Osteocyte (in vitro differentiated cells): ENCODE measurements at regions not wholly inside any gene's neighbourhood (a gene's known extent, or its start where the extent isn't known, plus 50 kb on each side); places are given as distances from the start of the nearest gene placed in this dataset.

ENCODE experiments used
- DNase-seq: peaks from one replicate; pipeline ENCODE4 v3.0.0; 2021; ENCODE audit warnings: mixed read lengths; ENCODE audit not compliant: unreplicated experiment; ENCODE audit errors: extremely low spot score
- H3K27ac Mint-ChIP-seq: one replicate; pipeline ENCODE4 v1.8.0; 2021; ENCODE audit warnings: mild to moderate bottlenecking, mixed read lengths; ENCODE audit not compliant: unreplicated experiment
- H3K27me3 Mint-ChIP-seq: one replicate; pipeline ENCODE4 v1.8.0; 2021; ENCODE audit warnings: mixed read lengths; ENCODE audit not compliant: unreplicated experiment
- H3K36me3 Mint-ChIP-seq: one replicate; pipeline ENCODE4 v1.8.0; 2021; ENCODE audit warnings: mixed read lengths; ENCODE audit not compliant: unreplicated experiment
- H3K4me1 Mint-ChIP-seq: one replicate; pipeline ENCODE4 v1.8.0; 2021; ENCODE audit warnings: mixed read lengths; ENCODE audit not compliant: unreplicated experiment
- H3K4me3 Mint-ChIP-seq: one replicate; pipeline ENCODE4 v1.8.0; 2021; ENCODE audit warnings: mild to moderate bottlenecking, moderate library complexity, mixed read lengths; ENCODE audit not compliant: unreplicated experiment
- H3K9me3 Mint-ChIP-seq: one replicate; pipeline ENCODE4 v1.8.0; 2021; ENCODE audit warnings: mixed read lengths; ENCODE audit not compliant: unreplicated experiment
- CTCF ChIP-seq: fragments of 200-600 bp; sonication (generic); IDR thresholded peaks from 2 replicates; pipeline ENCODE4 v1.5.0; 2021; ENCODE audit warnings: antibody characterized with exemption, mild to moderate bottlenecking, moderate library complexity

GRCh38 chr17:43337684-43338428, 60.9 kb upstream of the ARL4D start:
- Mint-ChIP-seq H3K27ac (no peak overlapping the region), H3K4me1 (peaks cover 15% of the 10 kb centered on the region)

GRCh38 chr17:43334738-43335402, 63.9 kb upstream of the ARL4D start:
- Mint-ChIP-seq H3K4me3 (no peak overlapping the region), H3K4me1 (peaks cover 9% of the 10 kb centered on the region), H3K27ac (no peak overlapping the region), H3K9me3 (no peaks in the 10 kb centered on the region), H3K36me3 (no peaks in the 10 kb centered on the region), H3K27me3 (no peaks in the 10 kb centered on the region)
- no peak for TF ChIP-seq CTCF
- DNase-seq = no peak

More at GRCh38 chr17:43337684-43338428, 60.9 kb upstream of the ARL4D start:
- Mint-ChIP-seq H3K4me3 (no peak overlapping the region), H3K27me3 (no peaks in the 10 kb centered on the region), H3K9me3 (no peaks in the 10 kb centered on the region), H3K36me3 (no peaks in the 10 kb centered on the region)
- no peak for DNase-seq
- no peak for TF ChIP-seq CTCF

DNA sequence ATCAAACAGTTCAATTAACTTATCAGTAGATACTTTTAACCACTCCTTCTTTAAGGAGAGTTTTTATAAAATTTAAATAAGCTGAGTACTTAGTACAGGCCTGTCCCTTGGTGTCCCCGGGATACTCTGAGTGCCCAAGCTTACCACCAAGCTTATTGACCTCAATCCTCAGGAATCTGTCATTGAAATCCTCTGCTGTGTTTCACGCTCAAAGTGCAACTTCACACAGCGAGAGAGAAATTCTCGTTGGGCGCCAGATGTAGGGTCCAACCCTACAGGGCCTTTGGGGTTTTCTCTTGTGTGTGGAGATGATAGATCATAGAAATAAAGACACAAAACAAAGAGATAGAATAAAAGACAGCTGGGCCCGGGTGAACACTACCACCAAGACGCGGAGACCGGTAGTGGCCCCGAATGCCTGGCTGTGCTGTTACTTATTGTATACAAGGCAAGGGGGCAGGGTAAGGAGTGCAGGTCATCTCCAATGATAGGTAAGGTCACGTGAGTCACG, 65.3 kb upstream of the ARL4D start:
- peaks cover 9% of the 10 kb centered on the region for H3K4me1 Mint-ChIP-seq
- no peaks in the 10 kb centered on the region for H3K27me3 Mint-ChIP-seq
- no peaks in the 10 kb centered on the region for H3K36me3 Mint-ChIP-seq
- H3K27ac Mint-ChIP-seq = no peak overlapping the region
- no peak for DNase-seq
- no peak for TF ChIP-seq CTCF
- H3K4me3 Mint-ChIP-seq = no peak overlapping the region
- no peaks in the 10 kb centered on the region for H3K9me3 Mint-ChIP-seq

GRCh38 chr17:43332230-43332629, 66.6 kb upstream of the ARL4D start:
- H3K4me1 Mint-ChIP-seq = peaks cover 9% of the 10 kb centered on the region
- H3K27me3 Mint-ChIP-seq = no peaks in the 10 kb centered on the region
- no peak overlapping the region for H3K4me3 Mint-ChIP-seq
- no peak for DNase-seq
- H3K36me3 Mint-ChIP-seq = no peaks in the 10 kb centered on the region
- H3K9me3 Mint-ChIP-seq = no peaks in the 10 kb centered on the region
- no peak overlapping the region for H3K27ac Mint-ChIP-seq
- no peak for TF ChIP-seq CTCF
